Hepatocyte (in vitro differentiated cells): ENCODE measurements at regions not wholly inside any gene's neighbourhood (a gene's known extent, or its start where the extent isn't known, plus 50 kb on each side); places are given as distances from the start of the nearest gene placed in this dataset.

Experiments
- DNase-seq: peaks from one replicate; pipeline ENCODE4 v3.0.0-alpha.2; 2016; ENCODE audit warnings: low spot score
- H2AFZ ChIP-seq: fragments of 200-600 bp; sonication (generic); 2 replicates; pipeline ENCODE4 v1.6.0; 2016; ENCODE audit warnings: antibody characterized with exemption, mild to moderate bottlenecking
- H3K27ac ChIP-seq: fragments of 200-600 bp; sonication (generic); 2 replicates; pipeline ENCODE4 v1.5.1; 2016; ENCODE audit warnings: mild to moderate bottlenecking
- H3K27me3 ChIP-seq: fragments of 200-600 bp; sonication (generic); 2 replicates; pipeline ENCODE4 v1.6.1; 2016
- H3K36me3 ChIP-seq: fragments of 200-600 bp; sonication (generic); replicated peaks from 2 replicates; pipeline ENCODE4 v1.5.1; 2016; ENCODE audit warnings: low read depth; ENCODE audit not compliant: insufficient read depth
- H3K4me1 ChIP-seq: fragments of 200-600 bp; sonication (generic); 2 replicates; pipeline ENCODE4 v1.5.1; 2016; ENCODE audit warnings: mild to moderate bottlenecking, moderate library complexity; ENCODE audit not compliant: insufficient read depth
- H3K4me2 ChIP-seq: fragments of 200-600 bp; sonication (generic); 2 replicates; pipeline ENCODE4 v1.6.0; 2016
- H3K4me3 ChIP-seq: fragments of 200-600 bp; sonication (generic); 2 replicates; pipeline ENCODE4 v1.5.1; 2016; ENCODE audit warnings: mild to moderate bottlenecking
- H3K79me2 ChIP-seq: fragments of 200-600 bp; sonication (generic); 2 replicates; pipeline ENCODE4 v1.6.0; 2017; ENCODE audit warnings: mild to moderate bottlenecking
- H3K9me2 ChIP-seq: fragments of 200-600 bp; sonication (generic); replicated peaks from 2 replicates; pipeline ENCODE4 v1.6.0; 2017; ENCODE audit warnings: mild to moderate bottlenecking; ENCODE audit not compliant: insufficient read depth
- H3K9me3 ChIP-seq: fragments of 200-600 bp; sonication (generic); 2 replicates; pipeline ENCODE4 v1.5.1; 2016; ENCODE audit warnings: low read depth, mild to moderate bottlenecking
- H4K20me1 ChIP-seq: fragments of 200-600 bp; sonication (generic); 2 replicates; pipeline ENCODE4 v1.6.0; 2016; ENCODE audit warnings: mild to moderate bottlenecking; ENCODE audit not compliant: insufficient read depth, poor library complexity, severe bottlenecking
- CTCF ChIP-seq: fragments of 200-600 bp; sonication (generic); IDR thresholded peaks from 2 replicates; pipeline ENCODE4 v1.5.1; 2016; ENCODE audit warnings: antibody characterized with exemption, mild to moderate bottlenecking; ENCODE audit not compliant: poor library complexity
- EZH2 ChIP-seq: fragments of 200-600 bp; sonication (generic); IDR thresholded peaks from 2 replicates; pipeline ENCODE4 v1.6.1; 2016; ENCODE audit warnings: antibody characterized with exemption, mild to moderate bottlenecking, borderline replicate concordance
- EZH2phosphoT487 ChIP-seq: fragments of 200-600 bp; sonication (generic); IDR thresholded peaks from one replicate; pipeline ENCODE4 v1.6.1; 2018; ENCODE audit warnings: antibody characterized with exemption, mild to moderate bottlenecking, low read depth, moderate library complexity; ENCODE audit not compliant: unreplicated experiment, severe bottlenecking
- WGBS: methylation state at CpG from one replicate; pipeline ENCODE4 v1.1.6; 2016; ENCODE audit warnings: low lambda C conversion rate; ENCODE audit errors: missing lambda C conversion rate; 5-methylcytosine and 5-hydroxymethylcytosine counted together

- Histone ChIP-seq H3K4me2 (no peak overlapping the region), H3K27ac (no peak overlapping the region), H3K9me2 (no peaks in the 10 kb centered on the region), H3K9me3 (no peaks in the 10 kb centered on the region), H3K79me2 (no peaks in the 10 kb centered on the region), H4K20me1 (no peaks in the 10 kb centered on the region), H3K36me3 (no peaks in the 10 kb centered on the region), H3K4me1 (no peaks in the 10 kb centered on the region), H3K4me3 (no peak overlapping the region), H2AFZ (no peak overlapping the region), H3K27me3 (no peaks in the 10 kb centered on the region)
- no peak for DNase-seq
- TF ChIP-seq EZH2 = no peak
- no peak for TF ChIP-seq CTCF
- no peak for TF ChIP-seq EZH2phosphoT487
Observed at GRCh38 chr13:30004204-30004603, 153.8 kb upstream of the UBL3 start.

GRCh38 chr13:30002577-30002976 lies 152.2 kb upstream of the UBL3 start:
- no peak for DNase-seq
- Histone ChIP-seq H3K4me1 (no peaks in the 10 kb centered on the region), H3K27ac (no peak overlapping the region), H3K9me3 (no peaks in the 10 kb centered on the region), H4K20me1 (no peaks in the 10 kb centered on the region), H3K79me2 (no peaks in the 10 kb centered on the region), H3K9me2 (no peaks in the 10 kb centered on the region), H3K4me2 (no peak overlapping the region), H3K27me3 (no peaks in the 10 kb centered on the region), H3K4me3 (no peak overlapping the region), H2AFZ (no peak overlapping the region), H3K36me3 (no peaks in the 10 kb centered on the region)
- 35% methylated on average over 1 of the region's 1 CpG for WGBS
- TF ChIP-seq CTCF = no peak
- TF ChIP-seq EZH2phosphoT487 = no peak
- TF ChIP-seq EZH2 = no peak

GRCh38 chr13:30000370-30000765 lies 150.0 kb upstream of the UBL3 start:
- Histone ChIP-seq H4K20me1 (no peaks in the 10 kb centered on the region), H3K79me2 (no peaks in the 10 kb centered on the region), H3K9me3 (no peaks in the 10 kb centered on the region), H3K27me3 (no peaks in the 10 kb centered on the region), H2AFZ (no peak overlapping the region), H3K9me2 (no peaks in the 10 kb centered on the region), H3K4me2 (no peak overlapping the region), H3K27ac (no peak overlapping the region), H3K4me3 (no peak overlapping the region), H3K36me3 (no peaks in the 10 kb centered on the region), H3K4me1 (no peaks in the 10 kb centered on the region)
- WGBS = 84% methylated on average over 11 of the region's 11 CpGs
- DNase-seq = no peak
- TF ChIP-seq CTCF (no peak), EZH2phosphoT487 (no peak), EZH2 (no peak)
